Lung microvascular endothelial cell (primary cell): ENCODE measurements at regions not wholly inside any gene's neighbourhood (a gene's known extent, or its start where the extent isn't known, plus 50 kb on each side); places are given as distances from the start of the nearest gene placed in this dataset.

ENCODE experiments used
- DNase-seq, 2 donors: peaks; one replicate each; pipeline versions ENCODE4 v3.0.0 to v3.0.0-alpha.2; 2010; ENCODE audit warnings: low read depth in 2 of 2

GRCh38 chr6:84278321-84278998 lies 51.0 kb upstream of the CEP162 start:
- DNase-seq = no peak
